GM23338 (cell line): ENCODE measurements at regions not wholly inside any gene's neighbourhood (a gene's known extent, or its start where the extent isn't known, plus 50 kb on each side); places are given as distances from the start of the nearest gene placed in this dataset.

ENCODE experiments used
- ATAC-seq: fragments of 200-7000 bp; cut with Tn5 transposase; 3 replicates; pipeline ENCODE4 v1.9.1; 2020
- DNase-seq: peaks from one replicate; pipeline ENCODE4 v3.0.0-alpha.2; 2015; ENCODE audit warnings: low spot score
- H2AFZ ChIP-seq: fragments of 200-600 bp; sonication (generic); 2 replicates; pipeline ENCODE4 v1.8.0; 2016; ENCODE audit warnings: antibody characterized with exemption, mild to moderate bottlenecking, moderate library complexity
- H3F3A ChIP-seq: fragments of 200-600 bp; sonication (generic); replicated peaks from 2 replicates; pipeline ENCODE4 v1.8.0; 2017; ENCODE audit warnings: antibody characterized with exemption, mixed run types, low read depth
- H3K27ac ChIP-seq: fragments of 200-600 bp; sonication (generic); 2 replicates; pipeline ENCODE4 v1.6.1; 2016; ENCODE audit warnings: low read depth
- H3K27me3 ChIP-seq: fragments of 200-600 bp; sonication (generic); 2 replicates; pipeline ENCODE4 v1.8.0; 2016; ENCODE audit warnings: mild to moderate bottlenecking, mixed run types, moderate library complexity; ENCODE audit not compliant: insufficient read depth
- H3K36me3 ChIP-seq: fragments of 200-600 bp; sonication (generic); 2 replicates; pipeline ENCODE4 v1.8.0; 2016; ENCODE audit warnings: mild to moderate bottlenecking; ENCODE audit not compliant: insufficient read depth
- H3K4me1 ChIP-seq: fragments of 200-600 bp; sonication (generic); 2 replicates; pipeline ENCODE4 v1.8.0; 2016; ENCODE audit warnings: mild to moderate bottlenecking, moderate library complexity; ENCODE audit not compliant: insufficient read depth
- H3K4me2 ChIP-seq: fragments of 200-600 bp; sonication (generic); 2 replicates; pipeline ENCODE4 v1.7.1; 2017; ENCODE audit warnings: mixed run types
- H3K4me3 ChIP-seq: fragments of 200-600 bp; sonication (generic); 2 replicates; pipeline ENCODE4 v1.6.1; 2016; ENCODE audit warnings: mixed run types
- H3K79me2 ChIP-seq: fragments of 200-600 bp; sonication (generic); replicated peaks from 2 replicates; pipeline ENCODE4 v1.8.0; 2017; ENCODE audit warnings: mild to moderate bottlenecking; ENCODE audit not compliant: insufficient read depth
- H3K9me2 ChIP-seq: fragments of 200-600 bp; sonication (generic); 2 replicates; pipeline ENCODE4 v1.8.0; 2017; ENCODE audit not compliant: insufficient read depth
- H4K20me1 ChIP-seq: fragments of 200-600 bp; sonication (generic); replicated peaks from 2 replicates; pipeline ENCODE4 v1.8.0; 2017; ENCODE audit warnings: mild to moderate bottlenecking; ENCODE audit not compliant: insufficient read depth
- H3K27ac Mint-ChIP-seq: 2 replicates; pipeline ENCODE4 v1.8.0; 2020; ENCODE audit warnings: inconsistent platforms, mild to moderate bottlenecking, moderate library complexity, mixed read lengths
- H3K27me3 Mint-ChIP-seq: 3 replicates; pipeline ENCODE4 v1.8.0; 2022; ENCODE audit warnings: low read depth, mild to moderate bottlenecking, moderate library complexity, mixed read lengths, inconsistent platforms; ENCODE audit not compliant: insufficient read depth, poor library complexity
- H3K36me3 Mint-ChIP-seq: 3 replicates; pipeline ENCODE4 v1.8.0; 2021; ENCODE audit warnings: low read depth, mild to moderate bottlenecking, inconsistent platforms, moderate library complexity, mixed read lengths
- H3K4me1 Mint-ChIP-seq: 3 replicates; pipeline ENCODE4 v1.8.0; 2020; ENCODE audit warnings: mild to moderate bottlenecking, inconsistent platforms, mixed read lengths
- H3K4me3 Mint-ChIP-seq: 3 replicates; pipeline ENCODE4 v1.8.0; 2021; ENCODE audit warnings: moderate library complexity, mild to moderate bottlenecking, inconsistent platforms, mixed read lengths
- H3K9me3 Mint-ChIP-seq: 3 replicates; pipeline ENCODE4 v1.8.0; 2020; ENCODE audit warnings: moderate library complexity, mild to moderate bottlenecking, inconsistent platforms, mixed read lengths
- CREB1 ChIP-seq: fragments of 250-450 bp; sonication (Bioruptor Pico); IDR thresholded peaks from 2 replicates; pipeline ENCODE4 v1.5.0; 2020; ENCODE audit warnings: low read depth, mild to moderate bottlenecking, moderate library complexity
- CTCF ChIP-seq, 2 experiments: fragments of 200-600 bp in 1 of 2; sonication (generic) in 1 of 2; conservative IDR thresholded peaks; 2 replicates each; pipeline versions ENCODE4 v1.5.1 to v1.6.1; 2016 to 2017; ENCODE audit warnings: antibody characterized with exemption in 2 of 2, low read depth in 2 of 2, mild to moderate bottlenecking in 2 of 2, moderate library complexity in 1 of 2
- ETS1 ChIP-seq: IDR thresholded peaks from 2 replicates; pipeline ENCODE4 v1.6.1; 2016; ENCODE audit warnings: antibody characterized with exemption
- EZH2 ChIP-seq: fragments of 200-600 bp; sonication (generic); IDR thresholded peaks from one replicate; pipeline ENCODE4 v1.8.0; 2017; ENCODE audit warnings: antibody characterized with exemption, mild to moderate bottlenecking, low read depth; ENCODE audit not compliant: unreplicated experiment
- EZH2phosphoT487 ChIP-seq: fragments of 200-600 bp; sonication (generic); IDR thresholded peaks from one replicate; pipeline ENCODE4 v1.8.1; 2018; ENCODE audit warnings: antibody characterized with exemption; ENCODE audit not compliant: unreplicated experiment
- JUNB ChIP-seq: IDR thresholded peaks from one replicate; pipeline ENCODE4 v1.6.1; 2016; ENCODE audit warnings: antibody characterized with exemption; ENCODE audit not compliant: unreplicated experiment
- NANOG ChIP-seq: IDR thresholded peaks from 2 replicates; pipeline ENCODE4 v1.6.1; 2016; ENCODE audit warnings: antibody characterized with exemption, borderline replicate concordance
- POLR2AphosphoS5 ChIP-seq: IDR thresholded peaks from 2 replicates; pipeline ENCODE4 v1.6.1; 2016; ENCODE audit warnings: antibody characterized with exemption, low read depth
- STAT1 ChIP-seq: IDR thresholded peaks from one replicate; pipeline ENCODE4 v1.6.1; 2016; ENCODE audit warnings: antibody characterized with exemption; ENCODE audit not compliant: unreplicated experiment
- ZNF114 ChIP-seq: fragments of 250-450 bp; sonication (Bioruptor Pico); IDR thresholded peaks from 2 replicates; pipeline ENCODE4 v1.5.0; 2020; ENCODE audit warnings: mild to moderate bottlenecking, moderate library complexity
- ZNF331 ChIP-seq: fragments of 250-450 bp; sonication (Bioruptor Pico); IDR thresholded peaks from 2 replicates; pipeline ENCODE4 v1.5.0; 2020; ENCODE audit warnings: low read depth, mild to moderate bottlenecking, moderate library complexity
- ZNF462 ChIP-seq: fragments of 250-450 bp; sonication (Bioruptor Pico); IDR thresholded peaks from 2 replicates; pipeline ENCODE4 v1.5.0; 2020; ENCODE audit warnings: mild to moderate bottlenecking, moderate library complexity
- TF ChIP-seq, protein P1 (sequence below): IDR thresholded peaks from one replicate; pipeline ENCODE4 v1.6.1; 2018; ENCODE audit warnings: antibody characterized with exemption; ENCODE audit not compliant: unreplicated experiment

- H3K36me3 Mint-ChIP-seq = no peaks in the 10 kb centered on the region
- no peaks in the 10 kb centered on the region for H3K36me3 ChIP-seq
- no peak overlapping the region for H3K27ac Mint-ChIP-seq
- no peak overlapping the region for H3K4me2 ChIP-seq
- no peaks in the 10 kb centered on the region for H4K20me1 ChIP-seq
- no peak overlapping the region for H3K4me3 Mint-ChIP-seq
- peaks cover 2% of the 10 kb centered on the region; the same call in 2 of the 3 replicates for H3K4me1 Mint-ChIP-seq
- H3K4me1 ChIP-seq = peaks cover under 1% of the 10 kb centered on the region; the same call in 1 of the 2 replicates
- no peaks in the 10 kb centered on the region for H3K9me3 Mint-ChIP-seq
- H3K4me3 ChIP-seq = no peak overlapping the region
- DNase-seq = no peak
- TF ChIP-seq, protein P1, sequence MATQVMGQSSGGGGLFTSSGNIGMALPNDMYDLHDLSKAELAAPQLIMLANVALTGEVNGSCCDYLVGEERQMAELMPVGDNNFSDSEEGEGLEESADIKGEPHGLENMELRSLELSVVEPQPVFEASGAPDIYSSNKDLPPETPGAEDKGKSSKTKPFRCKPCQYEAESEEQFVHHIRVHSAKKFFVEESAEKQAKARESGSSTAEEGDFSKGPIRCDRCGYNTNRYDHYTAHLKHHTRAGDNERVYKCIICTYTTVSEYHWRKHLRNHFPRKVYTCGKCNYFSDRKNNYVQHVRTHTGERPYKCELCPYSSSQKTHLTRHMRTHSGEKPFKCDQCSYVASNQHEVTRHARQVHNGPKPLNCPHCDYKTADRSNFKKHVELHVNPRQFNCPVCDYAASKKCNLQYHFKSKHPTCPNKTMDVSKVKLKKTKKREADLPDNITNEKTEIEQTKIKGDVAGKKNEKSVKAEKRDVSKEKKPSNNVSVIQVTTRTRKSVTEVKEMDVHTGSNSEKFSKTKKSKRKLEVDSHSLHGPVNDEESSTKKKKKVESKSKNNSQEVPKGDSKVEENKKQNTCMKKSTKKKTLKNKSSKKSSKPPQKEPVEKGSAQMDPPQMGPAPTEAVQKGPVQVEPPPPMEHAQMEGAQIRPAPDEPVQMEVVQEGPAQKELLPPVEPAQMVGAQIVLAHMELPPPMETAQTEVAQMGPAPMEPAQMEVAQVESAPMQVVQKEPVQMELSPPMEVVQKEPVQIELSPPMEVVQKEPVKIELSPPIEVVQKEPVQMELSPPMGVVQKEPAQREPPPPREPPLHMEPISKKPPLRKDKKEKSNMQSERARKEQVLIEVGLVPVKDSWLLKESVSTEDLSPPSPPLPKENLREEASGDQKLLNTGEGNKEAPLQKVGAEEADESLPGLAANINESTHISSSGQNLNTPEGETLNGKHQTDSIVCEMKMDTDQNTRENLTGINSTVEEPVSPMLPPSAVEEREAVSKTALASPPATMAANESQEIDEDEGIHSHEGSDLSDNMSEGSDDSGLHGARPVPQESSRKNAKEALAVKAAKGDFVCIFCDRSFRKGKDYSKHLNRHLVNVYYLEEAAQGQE = no peak
- TF ChIP-seq ZNF462 (CRISPR knock-in tag) (no peak), CREB1 (CRISPR knock-in tag) (no peak), EZH2phosphoT487 (no peak), POLR2AphosphoS5 (no peak), NANOG (no peak), CTCF (conservative IDR thresholded peaks at IDR 0.05; ENCODE audit: low read depth in 2 of 2) (no peak), ZNF114 (CRISPR knock-in tag) (no peak), ZNF331 (CRISPR knock-in tag) (no peak), EZH2 (no peak), JUNB (no peak), ETS1 (no peak), STAT1 (no peak)
- H3F3A ChIP-seq = no peaks in the 10 kb centered on the region
- no peaks in the 10 kb centered on the region for H3K27me3 ChIP-seq
- H3K79me2 ChIP-seq = no peaks in the 10 kb centered on the region
- H3K27me3 Mint-ChIP-seq = no peaks in the 10 kb centered on the region
- H3K27ac ChIP-seq = no peak overlapping the region
- H3K9me2 ChIP-seq = no peaks in the 10 kb centered on the region
- H2AFZ ChIP-seq = no peak overlapping the region
- no peak for ATAC-seq
Observed at GRCh38 chr16:63365649-63366304, 1329.5 kb upstream of the CDH8 start.
